ENCODE measurements at regions not wholly inside any gene's neighbourhood (a gene's known extent, or its start where the extent isn't known, plus 50 kb on each side); places are given as distances from the start of the nearest gene placed in this dataset.

- H3K27ac ChIP-seq (ENCODE audit: low read length) = no peak overlapping the region
- H3K9ac ChIP-seq (ENCODE audit: low read length) = no peak overlapping the region
- H3K9me2 ChIP-seq (ENCODE audit: insufficient read depth, low read length) = no peaks in the 10 kb centered on the region
- H3K4me2 ChIP-seq (ENCODE audit: low read length) = no peak overlapping the region
- no peaks in the 10 kb centered on the region for H3K9me3 ChIP-seq (ENCODE audit: low read length)
- TF ChIP-seq POLR2AphosphoS5 (IDR thresholded peaks at IDR 0.05) (no peak), SMC3 (conservative IDR thresholded peaks at IDR 0.05; ENCODE audit: poor library complexity) (no peak), EZH2 (IDR thresholded peaks at IDR 0.05; ENCODE audit: borderline replicate concordance, insufficient read depth, low read length, poor library complexity, severe bottlenecking) (no peak), EP300 (conservative IDR thresholded peaks at IDR 0.05; ENCODE audit: poor library complexity, severe bottlenecking) (no peak), CTCF (IDR thresholded peaks at IDR 0.05; ENCODE audit: poor library complexity, severe bottlenecking) (no peak)
- no peaks in the 10 kb centered on the region for H3K27me3 ChIP-seq (ENCODE audit: insufficient read depth, low read depth, low read length)
- H3K79me2 ChIP-seq (replicated peaks; ENCODE audit: insufficient read depth, low read length) = no peaks in the 10 kb centered on the region
- no peaks in the 10 kb centered on the region for H3F3A ChIP-seq (ENCODE audit: insufficient read depth, low read length, poor library complexity, severe bottlenecking)
- no peaks in the 10 kb centered on the region for H4K20me1 ChIP-seq (ENCODE audit: insufficient read depth)
- no peak overlapping the region for H2AFZ ChIP-seq (ENCODE audit: low read depth, low read length)
- H3K36me3 ChIP-seq (ENCODE audit: insufficient read depth, low read length) = no peaks in the 10 kb centered on the region
- H3K4me3 ChIP-seq (ENCODE audit: low read length) = no peak overlapping the region
Observed at GRCh38 chr12:94855853-94856252, 147.6 kb downstream of the NDUFA12 start.

- no peaks in the 10 kb centered on the region for H3K9me2 ChIP-seq (ENCODE audit: insufficient read depth, low read length)
- no peaks in the 10 kb centered on the region for H3K79me2 ChIP-seq (replicated peaks; ENCODE audit: insufficient read depth, low read length)
- no peak overlapping the region for H3K9ac ChIP-seq (ENCODE audit: low read length)
- no peak overlapping the region for H2AFZ ChIP-seq (ENCODE audit: low read depth, low read length)
- no peak overlapping the region for H3K27ac ChIP-seq (ENCODE audit: low read length)
- H3F3A ChIP-seq (ENCODE audit: insufficient read depth, low read length, poor library complexity, severe bottlenecking) = no peaks in the 10 kb centered on the region
- H3K9me3 ChIP-seq (ENCODE audit: low read length) = no peaks in the 10 kb centered on the region
- no peaks in the 10 kb centered on the region for H4K20me1 ChIP-seq (ENCODE audit: insufficient read depth)
- TF ChIP-seq EZH2 (IDR thresholded peaks at IDR 0.05; ENCODE audit: borderline replicate concordance, insufficient read depth, low read length, poor library complexity, severe bottlenecking) (no peak), MXI1 (conservative IDR thresholded peaks at IDR 0.05; ENCODE audit: poor library complexity, severe bottlenecking) (no peak), REST (IDR thresholded peaks at IDR 0.05; ENCODE audit: borderline replicate concordance) (no peak), CTCF (IDR thresholded peaks at IDR 0.05; ENCODE audit: poor library complexity, severe bottlenecking) (no peak), RAD21 (conservative IDR thresholded peaks at IDR 0.05) (no peak), TAF1 (IDR thresholded peaks at IDR 0.05; ENCODE audit: low read depth) (no peak), SMC3 (conservative IDR thresholded peaks at IDR 0.05; ENCODE audit: poor library complexity) (no peak), POLR2AphosphoS5 (IDR thresholded peaks at IDR 0.05) (no peak), EP300 (conservative IDR thresholded peaks at IDR 0.05; ENCODE audit: poor library complexity, severe bottlenecking) (no peak)
- H3K4me3 ChIP-seq (ENCODE audit: low read length) = no peak overlapping the region
- H3K27me3 ChIP-seq (ENCODE audit: insufficient read depth, low read depth, low read length) = no peaks in the 10 kb centered on the region
- no peaks in the 10 kb centered on the region for H3K36me3 ChIP-seq (ENCODE audit: insufficient read depth, low read length)
- H3K4me2 ChIP-seq (ENCODE audit: low read length) = no peak overlapping the region
Observed at GRCh38 chr12:94851396-94852028, 152.0 kb downstream of the NDUFA12 start.
